Activated CD8-positive, alpha-beta memory T cell treated with anti-CD3 and anti-CD28 coated beads for 48 hours (primary cell): ENCODE measurements at regions not wholly inside any gene's neighbourhood (a gene's known extent, or its start where the extent isn't known, plus 50 kb on each side); places are given as distances from the start of the nearest gene placed in this dataset.

ENCODE experiments used
- DNase-seq, 3 experiments: peaks; one replicate each; pipeline ENCODE4 v3.0.0-alpha.2; 2020; ENCODE audit warnings: low read depth in 2 of 3, low spot score in 2 of 3

- DNase-seq: no peak
Measured at GRCh38 chr16:88283596-88283995, 99.2 kb upstream of the ZNF469 start.

- DNase-seq: no peak
Measured at GRCh38 chr16:88284101-88284500, 98.7 kb upstream of the ZNF469 start.

- DNase-seq: no peak
Measured at GRCh38 chr16:88284626-88285513, 97.9 kb upstream of the ZNF469 start.

GRCh38 chr16:88285514-88285822, 97.3 kb upstream of the ZNF469 start:
- DNase-seq: no peak

- no peak for DNase-seq
Measured at GRCh38 chr16:88286301-88286923, 96.3 kb upstream of the ZNF469 start.

- DNase-seq: peak in 2 of 3 experiments; percentile 8 to 14
Measured at GRCh38 chr16:88287219-88287618, 95.5 kb upstream of the ZNF469 start.

GRCh38 chr16:88288303-88288702, 94.5 kb upstream of the ZNF469 start:
- no peak for DNase-seq

- DNase-seq: no peak
Measured at GRCh38 chr16:88289001-88289400, 93.8 kb upstream of the ZNF469 start.

- DNase-seq: no peak
Measured at GRCh38 chr16:88289561-88289960, 93.2 kb upstream of the ZNF469 start.

GRCh38 chr16:88289968-88290401, 92.8 kb upstream of the ZNF469 start:
- DNase-seq: no peak

GRCh38 chr16:88290850-88291830, 91.6 kb upstream of the ZNF469 start:
- no peak for DNase-seq

GRCh38 chr16:88292007-88292970, 90.5 kb upstream of the ZNF469 start:
- DNase-seq: no peak

- no peak for DNase-seq
Measured at GRCh38 chr16:88293097-88293496, 89.7 kb upstream of the ZNF469 start.

- no peak for DNase-seq
Measured at GRCh38 chr16:88295671-88296436, 86.9 kb upstream of the ZNF469 start.

- no peak for DNase-seq
Measured at GRCh38 chr16:88296437-88297177, 86.2 kb upstream of the ZNF469 start.

GRCh38 chr16:88297178-88297720, 85.5 kb upstream of the ZNF469 start:
- DNase-seq: no peak

GRCh38 chr16:88298181-88298832, 84.5 kb upstream of the ZNF469 start:
- DNase-seq: no peak
